Left ventricle myocardium inferior (tissue), 1 donor: ENCODE measurements at regions not wholly inside any gene's neighbourhood (a gene's known extent, or its start where the extent isn't known, plus 50 kb on each side); places are given as distances from the start of the nearest gene placed in this dataset.
"Not testable (repeated sequence)": the region's sequence is repeated elsewhere in the genome, so short reads cannot be mapped to it uniquely, and the experiment has no call there.

Experiments used
- DNase-seq: peaks from one replicate; pipeline ENCODE4 v3.0.0-alpha.2; 2020
- H3K27ac ChIP-seq: fragments of 200-600 bp; replicated peaks from 2 replicates; pipeline ENCODE4 v1.8.0; 2021
- H3K27me3 ChIP-seq: fragments of 200-600 bp; 2 replicates; pipeline ENCODE4 v1.8.0; 2021; ENCODE audit warnings: low read depth
- H3K36me3 ChIP-seq: fragments of 200-600 bp; 2 replicates; pipeline ENCODE4 v1.8.0; 2021
- H3K4me1 ChIP-seq: fragments of 200-600 bp; 2 replicates; pipeline ENCODE4 v1.8.0; 2021
- H3K4me3 ChIP-seq: fragments of 200-600 bp; 2 replicates; pipeline ENCODE4 v1.8.0; 2021; ENCODE audit warnings: mild to moderate bottlenecking, moderate library complexity
- H3K9me3 ChIP-seq: fragments of 200-600 bp; replicated peaks from 2 replicates; pipeline ENCODE4 v1.8.0; 2021
- CTCF ChIP-seq: fragments of 200-600 bp; IDR thresholded peaks from 2 replicates; pipeline ENCODE4 v1.8.0; 2021; ENCODE audit warnings: antibody characterized with exemption, mild to moderate bottlenecking, borderline replicate concordance
- intact Hi-C: fragments of 100-400 bp; cut with micrococcal nuclease; formaldehyde crosslinking; loops from one replicate; pipeline ENCODE4 v1.11.0; 2022
- donor health status: DM: no; HTN: yes; CAD: no; lungs with severe emphysema.

- Histone ChIP-seq H3K27me3 (no peaks in the 10 kb centered on the region), H3K9me3 (peaks cover 6% of the 10 kb centered on the region), H3K4me3 (no peak overlapping the region), H3K36me3 (no peaks in the 10 kb centered on the region), H3K4me1 (peaks cover 9% of the 10 kb centered on the region), H3K27ac (no peak overlapping the region)
- no peak for TF ChIP-seq CTCF
- no peak for DNase-seq
- intact Hi-C loops = no loop called here
Observed at GRCh38 chr5:68849103-68849502, 244.7 kb upstream of the SLC30A5 start.

GRCh38 chr5:68849906-68850305 is 243.9 kb upstream of the SLC30A5 start:
- H3K4me1 ChIP-seq = peaks cover 9% of the 10 kb centered on the region
- no peak for TF ChIP-seq CTCF

GRCh38 chr5:68861099-68861498 is 232.7 kb upstream of the SLC30A5 start:
- TF ChIP-seq CTCF = no peak
- H3K4me3 ChIP-seq = no peak overlapping the region
- DNase-seq = no peak
- H3K4me1 ChIP-seq = no peaks in the 10 kb centered on the region
- H3K27ac ChIP-seq = no peak overlapping the region
- H3K9me3 ChIP-seq = peaks cover 24% of the 10 kb centered on the region
- H3K36me3 ChIP-seq = no peaks in the 10 kb centered on the region
- intact Hi-C loops = no loop called here
- no peaks in the 10 kb centered on the region for H3K27me3 ChIP-seq

More at GRCh38 chr5:68849906-68850305, 243.9 kb upstream of the SLC30A5 start:
- no peaks in the 10 kb centered on the region for H3K27me3 ChIP-seq
- intact Hi-C loops = no loop called here
- H3K4me3 ChIP-seq = no peak overlapping the region
- H3K27ac ChIP-seq = no peak overlapping the region
- DNase-seq = no peak
- no peaks in the 10 kb centered on the region for H3K36me3 ChIP-seq
- peaks cover 10% of the 10 kb centered on the region for H3K9me3 ChIP-seq

GRCh38 chr5:68862560-68862959 is 231.3 kb upstream of the SLC30A5 start:
- H3K36me3 ChIP-seq = no peaks in the 10 kb centered on the region
- no peak overlapping the region for H3K4me3 ChIP-seq
- H3K27ac ChIP-seq = no peak overlapping the region
- H3K27me3 ChIP-seq = no peaks in the 10 kb centered on the region
- DNase-seq = no peak
- intact Hi-C loops = no loop called here
- H3K4me1 ChIP-seq = no peaks in the 10 kb centered on the region
- H3K9me3 ChIP-seq = peaks cover 24% of the 10 kb centered on the region
- TF ChIP-seq CTCF = no peak

GRCh38 chr5:68865192-68865591 is 228.6 kb upstream of the SLC30A5 start:
- peaks cover 19% of the 10 kb centered on the region for H3K9me3 ChIP-seq
- H3K4me3 ChIP-seq, H3K4me1 ChIP-seq, H3K27ac ChIP-seq, H3K36me3 ChIP-seq, intact Hi-C loops, DNase-seq, H3K27me3 ChIP-seq: not testable (repeated sequence)

GRCh38 chr5:68872088-68872839 is 221.6 kb upstream of the SLC30A5 start:
- H3K27me3 ChIP-seq = no peaks in the 10 kb centered on the region
- DNase-seq = no peak
- H3K27ac ChIP-seq = no peak overlapping the region
- TF ChIP-seq CTCF = no peak
- no peaks in the 10 kb centered on the region for H3K36me3 ChIP-seq
- intact Hi-C loops = no loop called here
- no peaks in the 10 kb centered on the region for H3K4me1 ChIP-seq
- no peak overlapping the region for H3K4me3 ChIP-seq
- H3K9me3 ChIP-seq = no peaks in the 10 kb centered on the region
